SIG-M5 treated with dmso at 0.1 percent for 504 hours (cell line): ENCODE measurements at regions not wholly inside any gene's neighbourhood (a gene's known extent, or its start where the extent isn't known, plus 50 kb on each side); places are given as distances from the start of the nearest gene placed in this dataset.
A peak's percentile ranks its signal among the peaks of the same experiment; 100 is the strongest.

Experiments
- DNase-seq: peaks from one replicate; lab custom pipeline; 2025; ENCODE audit not compliant: unreplicated experiment; lab: John Stamatoyannopoulos, UW

DNA sequence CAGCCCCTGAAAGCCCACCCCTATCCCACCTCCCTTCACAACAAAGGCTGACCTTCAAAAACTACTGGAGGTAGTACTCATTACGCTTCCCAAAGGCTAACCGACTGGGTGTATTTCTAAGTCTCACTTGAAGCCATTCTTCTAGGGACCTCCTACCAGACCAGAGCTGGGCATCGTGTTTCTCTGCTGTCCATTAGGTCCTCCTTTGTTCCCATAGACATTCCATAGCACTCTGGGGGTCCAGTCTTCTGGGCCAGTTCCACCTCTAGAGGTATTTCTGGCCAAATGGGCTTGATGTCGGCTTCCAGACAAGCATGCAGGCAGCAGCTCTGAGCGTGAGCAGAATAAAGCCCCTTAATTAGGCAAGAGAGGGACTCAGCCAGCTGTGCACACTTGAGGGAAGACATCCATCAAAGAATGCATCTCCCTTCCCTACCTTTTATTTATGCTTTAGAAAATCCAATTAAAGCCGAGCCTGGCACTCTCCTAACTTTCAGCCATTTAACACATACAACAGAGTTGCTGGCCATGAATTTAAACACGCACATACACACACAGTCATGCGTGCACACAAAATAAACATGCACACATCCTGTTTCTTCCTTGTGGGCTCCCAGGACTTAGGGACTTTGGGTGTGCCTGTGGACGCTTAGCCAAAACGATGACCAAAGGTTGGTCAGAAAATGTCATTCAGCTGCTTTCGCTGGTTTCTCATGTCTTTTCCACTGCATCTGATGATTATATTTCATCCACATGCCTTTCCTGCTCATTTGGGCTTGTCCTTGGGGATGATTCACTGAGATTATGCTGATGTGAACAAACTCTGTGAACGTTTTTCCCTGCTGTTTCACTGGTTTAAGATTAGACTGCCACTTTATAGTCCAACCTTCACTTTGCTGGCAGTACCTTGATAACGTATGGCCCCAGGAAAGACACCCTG is 362.0 kb upstream of the NFE2L3 start:
- DNase-seq: no peak

DNA sequence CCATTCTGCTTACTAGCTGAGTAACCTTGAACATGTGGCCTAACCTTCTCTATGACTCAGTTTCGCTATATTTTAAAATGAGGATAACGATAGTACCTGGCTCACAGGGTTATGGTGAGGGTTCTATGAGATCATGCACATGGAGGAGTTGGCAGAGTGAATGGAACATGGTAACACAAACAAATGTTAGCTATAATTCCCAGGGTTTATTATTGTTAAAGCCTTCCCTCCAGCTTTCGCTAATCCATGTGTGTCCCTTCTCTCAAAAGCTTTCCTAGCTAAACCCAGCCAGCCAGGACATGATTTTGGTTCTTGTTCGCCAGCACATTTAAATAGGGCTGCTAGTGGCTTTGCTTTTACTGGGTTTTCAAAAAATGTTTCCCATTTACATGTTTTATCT is 361.0 kb upstream of the NFE2L3 start:
- no peak for DNase-seq

DNA sequence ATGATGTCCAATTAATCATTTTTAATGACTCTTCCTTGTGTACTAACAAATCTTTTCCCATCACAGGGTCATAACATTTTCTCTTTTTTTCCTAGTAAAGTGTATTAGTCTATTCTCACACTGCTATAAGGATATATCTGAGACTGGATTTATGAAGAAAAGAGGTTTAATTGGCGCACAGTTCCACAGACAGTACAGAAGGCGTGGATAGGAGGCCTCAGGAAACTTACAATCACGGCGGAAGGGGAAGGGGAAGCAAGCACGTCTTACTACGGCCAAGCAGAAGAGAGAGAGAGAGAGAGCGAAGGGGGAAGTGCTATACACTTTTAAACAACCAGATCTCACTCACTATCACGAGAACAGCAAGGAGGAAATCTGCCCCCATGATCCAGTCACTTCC is 359.4 kb upstream of the NFE2L3 start:
- no peak for DNase-seq

DNA sequence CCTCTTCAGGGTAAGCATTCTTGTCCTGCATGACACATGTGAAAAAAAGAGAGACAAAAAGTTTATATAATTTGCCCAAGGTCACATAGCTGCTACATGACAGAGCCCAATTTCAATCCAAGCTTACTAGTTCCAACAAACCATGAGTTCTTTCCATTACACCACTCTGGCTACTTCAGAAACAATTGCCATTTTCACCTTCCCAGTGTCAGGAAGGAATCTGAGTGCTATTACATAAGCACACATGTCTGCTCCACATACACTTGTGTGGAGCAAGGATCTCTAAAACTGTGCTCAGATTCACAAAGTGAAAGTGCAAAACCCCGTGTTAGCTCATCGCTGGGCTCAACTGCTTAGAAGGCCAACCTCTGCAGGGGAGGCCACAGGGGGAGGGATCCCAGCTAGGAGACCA is 356.2 kb upstream of the NFE2L3 start:
- DNase-seq: no peak

DNA sequence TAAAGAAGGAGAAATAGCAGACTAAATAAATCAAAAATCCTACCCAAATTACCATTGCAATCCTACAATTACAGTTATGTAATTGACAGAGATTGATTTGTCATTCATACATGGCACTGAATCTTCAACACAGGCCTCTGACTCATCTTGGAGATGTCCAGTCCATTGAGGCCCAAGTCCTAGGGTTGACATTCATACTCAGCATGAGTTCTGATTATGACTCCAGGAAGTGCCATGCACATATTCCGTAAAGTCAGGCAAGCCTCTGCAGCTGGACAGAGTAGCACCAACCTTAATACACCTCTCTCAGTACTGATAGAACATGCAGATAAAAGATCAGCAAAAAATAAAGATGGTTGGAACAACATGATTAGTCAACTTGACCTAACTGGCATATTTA is 353.7 kb upstream of the NFE2L3 start:
- no peak for DNase-seq

DNA sequence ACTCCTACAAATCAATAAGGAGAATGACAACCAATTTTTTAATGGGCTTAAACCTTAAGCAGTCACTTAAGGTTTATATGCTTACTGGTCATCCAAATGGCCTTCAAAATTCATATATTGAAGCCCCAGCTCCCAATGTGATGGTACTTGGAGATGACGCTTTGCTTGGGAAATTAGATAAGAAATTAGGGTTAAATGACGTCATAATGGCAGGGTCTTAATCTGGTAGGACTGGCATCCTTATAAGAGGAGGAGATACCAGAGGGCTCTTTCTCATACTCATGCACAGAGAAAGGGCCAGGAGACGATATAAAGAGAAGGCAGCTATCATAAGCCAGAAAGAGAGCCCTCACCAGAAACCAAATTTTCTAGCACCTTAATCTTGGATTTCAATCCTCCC is 350.8 kb upstream of the NFE2L3 start:
- DNase-seq: no peak

DNA sequence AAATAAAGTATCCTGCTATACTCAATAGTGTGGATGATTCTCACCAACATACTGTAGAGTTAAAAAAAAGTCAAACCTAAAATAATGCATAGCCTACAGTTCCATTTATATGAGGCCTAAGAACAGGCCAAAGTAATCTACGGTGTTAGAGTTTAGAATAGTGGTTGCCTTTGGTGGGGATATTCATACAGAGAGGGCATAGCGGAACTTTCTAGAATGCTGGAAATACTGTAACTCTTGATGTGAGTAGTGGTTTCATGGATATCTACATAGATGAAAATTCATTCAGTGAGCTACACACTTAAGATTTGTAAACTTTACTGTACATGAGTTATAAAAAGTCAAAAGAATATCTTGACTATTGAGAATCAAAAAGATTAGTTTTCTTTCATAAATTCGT is 349.9 kb upstream of the NFE2L3 start:
- DNase-seq: no peak

DNA sequence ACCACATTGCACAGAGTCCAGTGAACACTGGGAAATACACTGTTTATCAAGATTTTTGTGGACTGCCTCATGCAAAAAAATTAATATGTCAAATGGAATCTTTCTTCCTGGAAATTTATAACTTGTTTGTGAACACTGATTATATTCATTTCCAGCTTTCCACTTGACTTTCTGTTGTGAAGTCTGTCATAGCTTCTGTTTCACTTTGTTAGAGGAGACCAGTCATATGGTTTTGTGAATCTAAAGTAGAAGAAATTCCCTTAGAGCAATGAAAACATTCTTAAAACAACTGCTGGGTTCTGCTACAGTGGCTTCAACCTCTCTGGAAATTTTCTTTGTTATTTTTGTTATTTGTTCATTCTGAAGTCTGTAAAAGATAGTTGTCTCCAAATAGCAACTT is 349.5 kb upstream of the NFE2L3 start:
- DNase-seq: no peak

DNA sequence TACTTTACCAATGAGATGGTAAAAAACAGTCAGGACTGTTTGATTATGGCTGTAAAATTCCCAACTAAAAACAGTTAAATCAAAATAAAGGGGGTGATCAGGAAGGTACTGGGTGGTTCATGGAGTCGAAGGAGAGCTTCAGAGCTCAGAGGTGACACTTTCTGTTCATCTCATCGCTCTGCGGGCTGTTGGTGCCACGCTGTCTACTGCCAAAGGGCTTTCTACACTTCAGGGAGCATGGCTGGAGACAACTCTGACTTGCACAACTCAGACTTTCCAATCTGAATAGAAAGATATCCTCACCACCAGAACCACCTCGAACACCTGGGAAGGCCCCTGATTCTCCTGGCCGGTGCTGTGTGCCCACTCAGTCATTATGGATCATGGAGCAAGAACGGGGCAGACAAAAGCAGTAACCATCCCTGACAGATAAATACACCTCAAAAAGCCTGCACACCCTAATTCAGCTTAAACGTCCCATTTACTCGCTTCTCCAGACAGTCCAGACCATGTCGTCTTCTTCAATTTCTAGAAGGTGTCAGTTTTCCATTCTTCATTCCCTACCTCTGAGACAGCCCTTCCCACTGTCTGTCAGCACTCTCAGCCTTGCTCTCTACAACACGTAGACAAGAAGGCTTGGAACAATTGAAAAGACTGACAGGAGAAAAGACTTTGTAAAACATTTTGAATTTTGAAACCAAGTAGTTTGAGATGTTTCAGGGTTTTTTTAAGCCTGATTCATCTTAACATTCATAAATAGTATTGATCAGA is 348.7 kb upstream of the NFE2L3 start:
- no peak for DNase-seq

DNA sequence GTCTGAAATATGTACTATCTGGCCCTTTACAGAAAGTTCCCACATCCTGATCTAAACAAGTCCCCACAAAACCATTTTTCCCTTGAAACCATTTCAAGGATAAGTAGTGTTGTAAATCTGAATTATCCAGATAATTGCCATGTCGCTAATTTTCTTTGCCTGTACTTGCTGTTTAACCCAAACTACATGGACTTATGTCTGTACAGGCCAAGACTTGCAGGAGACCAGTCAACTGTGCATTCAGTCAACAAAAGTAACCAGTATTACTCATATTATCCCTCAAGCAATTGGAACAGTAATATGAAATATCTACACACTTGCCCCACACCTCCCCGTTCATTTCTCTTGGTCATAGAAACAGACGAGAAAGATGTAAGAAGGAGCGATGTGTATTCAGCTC is 347.8 kb upstream of the NFE2L3 start:
- DNase-seq: no peak

DNA sequence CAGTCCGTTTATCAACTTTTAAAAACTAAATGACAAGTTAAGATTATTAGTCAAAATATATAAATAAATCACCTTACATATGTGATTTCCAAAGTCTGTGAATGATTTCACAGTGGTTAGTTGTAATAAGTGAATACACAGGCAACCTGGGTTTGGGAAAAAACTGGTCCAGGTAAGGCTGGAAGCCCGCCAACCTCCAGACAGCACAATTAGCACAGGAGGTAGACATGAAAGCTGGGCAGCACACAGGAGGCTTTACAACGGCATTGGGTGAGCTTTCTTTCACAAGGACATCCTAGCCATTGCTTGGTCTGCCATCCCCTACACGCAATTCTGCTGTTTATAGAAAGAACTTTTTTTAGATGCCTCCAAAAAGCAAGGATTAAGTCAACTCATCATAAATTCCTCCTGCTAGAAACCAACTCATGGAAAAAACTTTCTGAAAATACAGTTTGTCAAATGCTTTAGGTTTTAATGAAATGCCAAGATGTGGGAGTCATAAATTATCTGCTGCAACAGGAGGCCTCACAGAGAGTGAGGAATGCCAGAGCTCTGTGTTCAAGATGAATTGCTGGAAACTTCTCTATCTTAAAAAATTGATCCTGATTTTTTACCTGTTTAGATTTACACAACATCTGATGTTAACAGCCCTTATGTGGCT is 346.8 kb upstream of the NFE2L3 start:
- DNase-seq: no peak

DNA sequence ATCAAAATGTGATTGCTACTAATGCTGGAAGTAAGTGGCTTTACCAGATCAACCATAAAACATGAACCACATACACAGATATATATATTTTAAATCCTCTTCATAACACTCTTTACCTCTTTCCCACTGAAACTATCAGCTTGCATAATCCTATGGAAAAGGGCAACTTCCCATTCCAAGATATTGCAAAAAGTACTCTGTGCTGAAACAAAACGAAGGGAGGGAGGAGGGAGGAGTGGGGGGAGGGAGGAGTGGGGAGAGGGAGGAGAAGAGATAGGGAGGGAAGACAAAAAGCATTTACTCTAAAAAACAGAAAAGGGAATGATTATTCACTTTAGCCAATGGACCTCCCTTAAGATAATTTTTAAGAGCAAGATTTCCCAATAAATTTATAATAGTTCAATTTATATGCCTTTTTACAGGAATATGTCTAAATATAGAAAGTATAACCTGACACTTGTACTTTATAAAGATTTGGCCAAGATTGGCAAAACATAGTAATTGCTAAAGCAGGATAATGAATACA is 344.8 kb upstream of the NFE2L3 start:
- DNase-seq: no peak

DNA sequence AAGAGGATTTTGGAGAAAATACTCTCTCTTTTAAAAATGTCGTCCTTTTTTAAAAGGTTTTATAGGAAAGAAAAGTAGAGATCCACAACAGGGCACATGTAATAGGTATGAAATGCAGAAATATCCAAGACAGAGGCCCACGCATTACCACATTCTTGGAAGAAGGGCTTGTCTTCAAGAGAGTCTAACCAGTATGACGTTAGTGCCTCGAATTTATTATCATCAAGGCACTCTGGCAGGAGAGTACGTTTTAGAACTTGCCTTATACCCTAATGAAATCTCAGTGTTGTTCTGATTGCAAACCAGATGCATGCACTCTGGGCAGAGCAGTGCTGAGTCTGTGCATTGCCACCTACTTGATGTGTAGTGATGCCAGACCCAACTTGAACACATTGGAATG is 342.6 kb upstream of the NFE2L3 start:
- no peak for DNase-seq

DNA sequence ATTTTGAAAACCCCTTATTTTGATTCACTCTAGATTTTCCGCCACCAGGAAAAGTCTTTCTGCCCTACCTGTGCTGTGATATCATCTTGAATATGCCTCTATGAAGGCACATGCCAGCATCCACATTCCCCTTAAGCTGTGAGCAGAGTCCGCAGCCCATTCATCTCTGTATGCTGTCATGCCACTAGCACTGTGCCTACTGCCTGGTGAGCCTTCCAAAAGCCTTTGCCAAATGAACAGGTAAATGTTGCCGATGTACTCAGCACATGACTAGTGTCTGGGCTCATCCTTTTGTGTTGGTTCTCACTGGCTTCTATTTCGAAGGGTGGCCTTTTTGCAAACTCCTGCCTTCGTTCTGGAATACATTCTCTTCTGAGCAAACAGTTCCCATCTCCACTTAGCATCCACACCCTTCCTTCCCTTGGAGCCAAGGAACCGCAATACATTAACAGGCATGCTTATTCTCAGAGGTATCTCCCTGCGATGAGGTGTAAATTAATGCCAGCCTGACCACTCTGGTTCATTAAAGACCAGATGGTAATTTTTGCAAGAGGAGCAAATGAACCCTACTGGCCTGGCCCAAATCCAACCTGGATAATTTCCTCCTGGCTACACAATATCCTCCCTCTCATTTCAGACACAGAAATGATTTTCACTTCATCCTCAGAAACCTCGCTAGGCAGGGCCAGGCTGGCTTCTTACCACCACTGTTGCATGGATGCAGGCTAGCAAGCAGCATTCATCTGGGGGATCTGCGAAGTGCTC is 339.7 kb upstream of the NFE2L3 start:
- DNase-seq: no peak

DNA sequence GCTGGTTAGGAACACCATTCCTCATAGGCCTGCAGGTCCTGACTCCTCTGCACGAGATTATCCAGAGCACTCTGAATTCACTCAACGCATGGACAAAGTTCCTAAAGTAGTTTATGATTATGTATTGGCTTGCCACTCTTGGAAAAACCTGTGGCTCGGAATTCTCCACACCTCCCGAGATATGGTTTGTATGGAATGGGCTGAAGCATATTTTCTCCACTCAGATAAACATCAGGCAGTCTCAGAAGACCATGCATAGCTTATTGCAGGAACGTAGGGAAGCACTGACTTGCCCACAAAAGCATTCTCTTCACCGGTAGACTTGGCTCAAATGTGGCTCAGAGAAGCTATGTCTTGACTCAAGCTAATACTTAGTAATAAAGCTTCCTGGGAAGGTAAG is 338.6 kb upstream of the NFE2L3 start:
- DNase-seq: no peak

DNA sequence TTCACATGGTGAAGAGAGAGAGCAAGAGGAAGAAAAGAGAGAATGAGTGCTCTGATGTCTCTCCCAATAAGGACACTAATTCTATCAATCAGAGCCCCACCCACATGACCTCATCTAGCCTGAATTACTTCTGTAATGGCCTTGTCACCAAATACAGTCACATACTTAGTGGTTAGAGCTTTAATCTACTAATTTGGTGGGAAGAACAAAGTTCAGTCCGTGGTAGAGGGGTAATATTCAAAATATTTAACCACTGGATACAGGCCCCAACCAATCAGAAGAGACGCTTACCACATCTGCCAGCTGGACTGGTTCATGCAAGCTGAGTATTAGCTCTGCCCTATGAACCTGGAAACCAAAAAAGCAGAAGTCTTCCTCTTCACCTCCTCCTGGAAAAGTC is 336.3 kb upstream of the NFE2L3 start:
- no peak for DNase-seq

DNA sequence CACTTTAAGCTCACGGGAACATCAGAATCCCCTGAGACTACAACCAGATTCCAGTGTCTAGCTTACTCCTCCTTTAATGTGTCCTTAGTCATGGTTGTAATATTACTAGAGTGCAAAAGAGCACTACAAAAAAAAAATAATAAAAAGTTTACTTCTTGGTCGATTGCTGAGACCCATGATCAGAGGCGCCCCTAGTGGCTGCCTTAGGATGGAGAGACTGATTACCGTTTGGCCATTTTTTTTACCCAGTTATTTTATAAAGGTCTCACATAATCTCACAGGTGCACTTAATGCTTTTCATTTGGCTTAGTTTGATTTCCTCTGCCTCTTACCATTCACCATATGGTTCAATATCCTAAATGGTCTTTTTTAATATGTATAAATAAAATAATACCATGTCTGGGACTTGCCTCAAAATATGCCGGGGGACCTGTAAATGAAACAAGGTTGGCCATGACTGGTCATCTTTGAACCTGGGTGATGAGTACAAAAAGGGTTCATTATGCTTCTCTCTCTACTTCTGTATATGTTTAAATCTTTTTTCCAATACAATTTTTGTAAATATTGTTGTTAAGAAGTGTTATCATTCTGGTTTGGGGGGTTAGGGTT is 331.5 kb upstream of the NFE2L3 start:
- peak; percentile 14 for DNase-seq

DNA sequence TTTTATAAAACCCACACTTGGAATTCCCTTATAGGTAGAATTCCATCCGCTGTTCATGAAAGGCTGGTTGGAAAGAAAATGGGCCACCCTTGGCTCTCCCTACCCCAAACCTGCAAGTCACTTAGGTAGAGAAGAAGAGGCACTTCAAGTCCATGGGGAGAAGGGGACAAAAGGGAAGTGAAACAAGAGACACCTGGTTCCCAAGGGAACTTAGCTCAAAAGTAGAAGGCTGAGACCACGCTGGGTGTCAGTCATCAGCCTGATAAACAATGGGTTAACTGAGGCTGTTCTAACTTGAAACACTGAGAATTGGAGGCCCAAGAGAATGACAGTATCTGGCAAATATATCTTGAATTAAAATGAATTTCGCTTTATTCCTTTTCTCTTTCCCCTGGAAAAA is 330.8 kb upstream of the NFE2L3 start:
- no peak for DNase-seq

DNA sequence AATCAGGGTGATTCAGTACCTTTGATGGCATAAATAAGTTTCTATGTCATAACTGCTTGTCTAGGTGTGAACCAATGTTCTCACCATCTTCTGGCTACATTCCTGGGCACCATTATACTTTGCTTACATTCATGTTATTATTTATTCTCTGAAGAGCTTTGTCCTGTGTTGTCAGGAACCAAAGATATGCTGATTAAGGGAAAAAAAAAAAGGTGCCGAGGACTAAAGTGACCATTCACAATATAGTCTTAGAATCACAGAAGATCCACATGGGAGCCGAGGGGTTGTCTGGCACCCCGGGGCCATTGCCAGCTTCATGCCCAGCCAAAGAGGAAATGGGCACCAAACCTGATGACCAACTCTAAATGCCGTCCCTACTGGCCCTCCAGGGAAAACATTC is 329.2 kb upstream of the NFE2L3 start:
- DNase-seq: no peak

DNA sequence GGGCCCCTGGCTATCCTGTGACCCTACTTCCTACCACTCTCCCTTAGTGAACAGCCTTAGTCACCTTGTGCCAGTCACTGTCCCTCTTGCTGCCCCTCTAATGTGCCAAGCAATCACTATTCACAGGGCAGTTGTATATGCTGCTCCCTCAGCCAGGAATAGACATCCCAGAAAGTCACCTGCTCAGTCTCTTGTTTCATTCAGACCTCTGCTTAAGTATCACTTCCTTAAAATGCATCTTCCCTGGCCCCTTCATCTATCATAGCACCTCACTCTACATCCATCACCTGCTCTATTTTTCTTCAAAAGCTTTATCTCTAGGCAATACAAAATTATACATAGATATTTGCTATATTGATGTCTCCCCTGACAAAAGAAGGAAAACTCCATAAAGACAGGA is 328.4 kb upstream of the NFE2L3 start:
- no peak for DNase-seq
